Neural crest cell (in vitro differentiated cells): ENCODE measurements at regions not wholly inside any gene's neighbourhood (a gene's known extent, or its start where the extent isn't known, plus 50 kb on each side); places are given as distances from the start of the nearest gene placed in this dataset.
A peak's percentile ranks its signal among the peaks of the same experiment; 100 is the strongest.

ENCODE experiments used
- DNase-seq: peaks from one replicate; pipeline ENCODE4 v3.0.0; 2021; ENCODE audit warnings: low read depth, mixed read lengths, low spot score
- H3K27ac Mint-ChIP-seq: one replicate; pipeline ENCODE4 v1.8.0; 2021; ENCODE audit warnings: mild to moderate bottlenecking, mixed read lengths; ENCODE audit not compliant: unreplicated experiment
- H3K27me3 Mint-ChIP-seq: 2 replicates; pipeline ENCODE4 v1.8.0; 2021; ENCODE audit warnings: low read depth, mild to moderate bottlenecking, mixed read lengths
- H3K36me3 Mint-ChIP-seq: 2 replicates; pipeline ENCODE4 v1.8.0; 2021; ENCODE audit warnings: low read depth, mild to moderate bottlenecking, mixed read lengths
- H3K4me1 Mint-ChIP-seq: 2 replicates; pipeline ENCODE4 v1.8.0; 2021; ENCODE audit warnings: mixed read lengths
- H3K4me3 Mint-ChIP-seq: one replicate; pipeline ENCODE4 v1.8.0; 2021; ENCODE audit warnings: mild to moderate bottlenecking, mixed read lengths
- H3K9me3 Mint-ChIP-seq: 2 replicates; pipeline ENCODE4 v1.8.0; 2021; ENCODE audit warnings: mixed read lengths
- TF ChIP-seq, protein P1 (sequence below): fragments of 200-600 bp; sonication (generic); conservative IDR thresholded peaks from 2 replicates; pipeline ENCODE4 v1.5.0; 2021; ENCODE audit warnings: antibody characterized with exemption, mild to moderate bottlenecking

- H3K4me3 Mint-ChIP-seq = no peak overlapping the region
- no peaks in the 10 kb centered on the region for H3K4me1 Mint-ChIP-seq
Measured at GRCh38 chr2:47644351-47644750, 73.6 kb upstream of the KCNK12 start.

GRCh38 chr2:47641366-47641765 is 70.6 kb upstream of the KCNK12 start:
- no peak for DNase-seq
- Mint-ChIP-seq H3K36me3 (no peaks in the 10 kb centered on the region), H3K27ac (no peak overlapping the region), H3K27me3 (no peaks in the 10 kb centered on the region), H3K4me3 (no peak overlapping the region), H3K4me1 (peaks cover 6% of the 10 kb centered on the region), H3K9me3 (no peaks in the 10 kb centered on the region)
- TF ChIP-seq, protein P1, sequence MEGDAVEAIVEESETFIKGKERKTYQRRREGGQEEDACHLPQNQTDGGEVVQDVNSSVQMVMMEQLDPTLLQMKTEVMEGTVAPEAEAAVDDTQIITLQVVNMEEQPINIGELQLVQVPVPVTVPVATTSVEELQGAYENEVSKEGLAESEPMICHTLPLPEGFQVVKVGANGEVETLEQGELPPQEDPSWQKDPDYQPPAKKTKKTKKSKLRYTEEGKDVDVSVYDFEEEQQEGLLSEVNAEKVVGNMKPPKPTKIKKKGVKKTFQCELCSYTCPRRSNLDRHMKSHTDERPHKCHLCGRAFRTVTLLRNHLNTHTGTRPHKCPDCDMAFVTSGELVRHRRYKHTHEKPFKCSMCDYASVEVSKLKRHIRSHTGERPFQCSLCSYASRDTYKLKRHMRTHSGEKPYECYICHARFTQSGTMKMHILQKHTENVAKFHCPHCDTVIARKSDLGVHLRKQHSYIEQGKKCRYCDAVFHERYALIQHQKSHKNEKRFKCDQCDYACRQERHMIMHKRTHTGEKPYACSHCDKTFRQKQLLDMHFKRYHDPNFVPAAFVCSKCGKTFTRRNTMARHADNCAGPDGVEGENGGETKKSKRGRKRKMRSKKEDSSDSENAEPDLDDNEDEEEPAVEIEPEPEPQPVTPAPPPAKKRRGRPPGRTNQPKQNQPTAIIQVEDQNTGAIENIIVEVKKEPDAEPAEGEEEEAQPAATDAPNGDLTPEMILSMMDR = no peak

More at GRCh38 chr2:47644351-47644750, 73.6 kb upstream of the KCNK12 start:
- no peak for DNase-seq
- H3K27ac Mint-ChIP-seq = peak overlapping the region; percentile 14
- TF ChIP-seq, protein P1 = no peak
- no peaks in the 10 kb centered on the region for H3K36me3 Mint-ChIP-seq
- H3K27me3 Mint-ChIP-seq = no peaks in the 10 kb centered on the region
- no peaks in the 10 kb centered on the region for H3K9me3 Mint-ChIP-seq

GRCh38 chr2:47640356-47640755 is 69.6 kb upstream of the KCNK12 start:
- DNase-seq = no peak
- H3K4me3 Mint-ChIP-seq = no peak overlapping the region
- TF ChIP-seq, protein P1 = no peak
- H3K27ac Mint-ChIP-seq = no peak overlapping the region
- H3K4me1 Mint-ChIP-seq = peaks cover 6% of the 10 kb centered on the region
- H3K27me3 Mint-ChIP-seq = no peaks in the 10 kb centered on the region
- no peaks in the 10 kb centered on the region for H3K9me3 Mint-ChIP-seq
- H3K36me3 Mint-ChIP-seq = no peaks in the 10 kb centered on the region

GRCh38 chr2:47639467-47639866 is 68.7 kb upstream of the KCNK12 start:
- TF ChIP-seq, protein P1 = no peak
- H3K27me3 Mint-ChIP-seq = no peaks in the 10 kb centered on the region
- no peak overlapping the region for H3K4me3 Mint-ChIP-seq
- H3K9me3 Mint-ChIP-seq = no peaks in the 10 kb centered on the region
- no peak for DNase-seq
- H3K36me3 Mint-ChIP-seq = no peaks in the 10 kb centered on the region
- peaks cover 6% of the 10 kb centered on the region for H3K4me1 Mint-ChIP-seq
- no peak overlapping the region for H3K27ac Mint-ChIP-seq

- Mint-ChIP-seq H3K4me1 (peaks cover 6% of the 10 kb centered on the region), H3K9me3 (no peaks in the 10 kb centered on the region), H3K36me3 (no peaks in the 10 kb centered on the region), H3K27me3 (no peaks in the 10 kb centered on the region), H3K4me3 (no peak overlapping the region), H3K27ac (no peak overlapping the region)
- TF ChIP-seq, protein P1 = no peak
- no peak for DNase-seq
Measured at GRCh38 chr2:47638430-47638829, 67.6 kb upstream of the KCNK12 start.
